Common myeloid progenitor, CD34-positive (primary cell): ENCODE measurements at regions not wholly inside any gene's neighbourhood (a gene's known extent, or its start where the extent isn't known, plus 50 kb on each side); places are given as distances from the start of the nearest gene placed in this dataset.

Experiments
- CTCF ChIA-PET: fragments of 350-600 bp; sonication (Branson Sonifier 250); formaldehyde crosslinking; loops from one replicate; lab custom pipeline; 2021; ENCODE audit warnings: antibody characterized with exemption; lab: Charles Lee
- POLR2A ChIA-PET: fragments of 350-600 bp; sonication (Branson Sonifier 250); formaldehyde crosslinking; loops from one replicate; lab custom pipeline; 2021; ENCODE audit warnings: antibody characterized with exemption; lab: Charles Lee
- DNase-seq, 3 donors: peaks; one replicate each; pipeline versions ENCODE4 v3.0.0 to v3.0.0-alpha.2; 2013
- H3K27ac ChIP-seq, 2 experiments: 1 replicate in 1 of 2; 2 replicates in 1 of 2; pipeline ENCODE4 v1.7.0; 2013; ENCODE audit warnings: inconsistent platforms in 2 of 2, low read length in 2 of 2, mild to moderate bottlenecking in 2 of 2, low read depth in 1 of 2, moderate library complexity in 1 of 2; ENCODE audit not compliant: severe bottlenecking in 2 of 2, insufficient read depth in 1 of 2, poor library complexity in 1 of 2
- H3K27me3 ChIP-seq, 5 experiments: replicated peaks in 2 of 5; 1 replicate in 3 of 5; 2 replicates in 2 of 5; pipeline versions ENCODE4 v1.6.1 to v1.7.0; 2013; ENCODE audit warnings: low read length in 4 of 5, mild to moderate bottlenecking in 2 of 5, moderate library complexity in 2 of 5, inconsistent platforms in 1 of 5; ENCODE audit not compliant: insufficient read depth in 5 of 5, control insufficient read depth in 4 of 5
- H3K36me3 ChIP-seq, 4 experiments: 1 replicate in 2 of 4; 2 replicates in 2 of 4; pipeline versions ENCODE4 v1.6.1 to v1.7.0; 2013; ENCODE audit warnings: low read length in 3 of 4, control low read depth in 1 of 4, mild to moderate bottlenecking in 1 of 4; ENCODE audit not compliant: control insufficient read depth in 4 of 4, insufficient read depth in 4 of 4
- H3K4me1 ChIP-seq, 4 experiments: 1 replicate in 3 of 4; 2 replicates in 1 of 4; pipeline versions ENCODE4 v1.6.1 to v1.7.1; 2013; ENCODE audit warnings: low read length in 3 of 4, mild to moderate bottlenecking in 3 of 4, control low read depth in 1 of 4, inconsistent platforms in 1 of 4, moderate library complexity in 1 of 4; ENCODE audit not compliant: control insufficient read depth in 4 of 4, insufficient read depth in 4 of 4; ENCODE audit errors: control extremely low read depth in 1 of 4
- H3K4me3 ChIP-seq, 7 experiments: 1 replicate in 4 of 7; 2 replicates in 3 of 7; pipeline versions ENCODE4 v1.5.1 to v1.7.0; 2013; ENCODE audit warnings: mild to moderate bottlenecking in 7 of 7, low read length in 6 of 7, moderate library complexity in 6 of 7, inconsistent platforms in 2 of 7, low read depth in 2 of 7, control low read depth in 1 of 7; ENCODE audit not compliant: insufficient read depth in 4 of 7, control insufficient read depth in 1 of 7; ENCODE audit errors: extremely low read depth in 1 of 7
- H3K9me3 ChIP-seq, 5 experiments: 1 replicate in 4 of 5; 2 replicates in 1 of 5; pipeline versions ENCODE4 v1.6.1 to v1.7.1; 2013; ENCODE audit warnings: low read length in 4 of 5, mild to moderate bottlenecking in 2 of 5, inconsistent platforms in 1 of 5, low read depth in 1 of 5, moderate library complexity in 1 of 5; ENCODE audit not compliant: control insufficient read depth in 4 of 5, insufficient read depth in 2 of 5; ENCODE audit errors: control extremely low read depth in 1 of 5
- WGBS: methylation state at CpG from one replicate; pipeline ENCODE4 v1.1.5; 2013; ENCODE audit not compliant: insufficient coverage; 5-methylcytosine and 5-hydroxymethylcytosine counted together

- Histone ChIP-seq H3K4me3 (no peak overlapping the region), H3K36me3 (no peaks in the 10 kb centered on the region), H3K27ac (no peak overlapping the region), H3K9me3 (peaks cover 0 to 5% (median 0%) of the 10 kb centered on the region in 5 experiments), H3K27me3 (peaks cover 0 to 17% (median 1%) of the 10 kb centered on the region in 5 experiments), H3K4me1 (no peaks in the 10 kb centered on the region)
- ChIA-PET POLR2A (no interaction called here), CTCF (no interaction called here)
- DNase-seq = no peak
- 77% methylated on average over 25 of the region's 31 CpGs for WGBS
These were observed 61.6 kb upstream of the ACAN start for GRCh38 chr15:88741671-88742070.

- peaks cover 0 to 18% (median 1%) of the 10 kb centered on the region in 5 experiments for H3K27me3 ChIP-seq
These were observed 61.1 kb upstream of the ACAN start for GRCh38 chr15:88742161-88742560.

DNA sequence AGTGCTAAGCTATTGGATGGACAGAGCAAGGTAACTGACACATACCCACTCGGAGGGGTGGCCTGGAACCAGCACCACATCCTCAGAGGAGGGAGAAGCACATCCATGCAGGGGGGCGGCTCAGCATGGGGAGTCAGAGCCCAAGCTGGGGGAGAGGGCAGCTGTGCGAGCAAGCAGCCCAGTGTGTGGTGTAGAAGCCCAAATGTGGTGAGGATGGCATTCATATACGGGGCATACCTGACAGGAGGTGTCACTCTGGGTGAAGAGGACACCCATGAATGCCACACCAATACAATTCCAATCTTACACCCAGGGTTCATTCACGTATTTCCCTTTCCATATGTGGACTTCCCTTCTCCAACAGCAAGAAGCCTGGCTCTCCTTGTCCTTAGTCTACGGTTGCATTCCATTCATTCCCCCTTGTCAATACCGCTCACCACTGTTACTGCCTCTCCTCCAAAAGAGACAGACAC, 58.7 kb upstream of the ACAN start:
- DNase-seq = no peak
- POLR2A ChIA-PET = no interaction called here
- Histone ChIP-seq H3K4me3 (no peak overlapping the region), H3K27ac (no peak overlapping the region), H3K36me3 (no peaks in the 10 kb centered on the region), H3K9me3 (peaks cover 0 to 4% (median 0%) of the 10 kb centered on the region in 5 experiments), H3K27me3 (peaks cover 0 to 29% (median 3%) of the 10 kb centered on the region in 5 experiments), H3K4me1 (no peaks in the 10 kb centered on the region)
- WGBS = 61% methylated on average over 5 of the region's 7 CpGs
- CTCF ChIA-PET = no interaction called here

More at GRCh38 chr15:88742161-88742560, 61.1 kb upstream of the ACAN start:
- ChIA-PET POLR2A (no interaction called here), CTCF (no interaction called here)
- H3K4me3 ChIP-seq = no peak overlapping the region
- 84% methylated on average over 3 of the region's 4 CpGs for WGBS
- no peaks in the 10 kb centered on the region for H3K4me1 ChIP-seq
- H3K27ac ChIP-seq = no peak overlapping the region
- peaks cover 0 to 5% (median 0%) of the 10 kb centered on the region in 5 experiments for H3K9me3 ChIP-seq
- H3K36me3 ChIP-seq = no peaks in the 10 kb centered on the region
- DNase-seq = no peak

GRCh38 chr15:88745065-88745464, 58.2 kb upstream of the ACAN start:
- WGBS = no CpG with 5 or more reads among the region's 2 CpGs
- no peak overlapping the region for H3K4me3 ChIP-seq
- H3K27ac ChIP-seq = no peak overlapping the region
- POLR2A ChIA-PET = no interaction called here
- H3K36me3 ChIP-seq = no peaks in the 10 kb centered on the region
- H3K4me1 ChIP-seq = no peaks in the 10 kb centered on the region
- peaks cover 0 to 29% (median 3%) of the 10 kb centered on the region in 5 experiments for H3K27me3 ChIP-seq
- H3K9me3 ChIP-seq = peaks cover 0 to 2% (median 0%) of the 10 kb centered on the region in 5 experiments
- no peak for DNase-seq
- CTCF ChIA-PET = no interaction called here

DNA sequence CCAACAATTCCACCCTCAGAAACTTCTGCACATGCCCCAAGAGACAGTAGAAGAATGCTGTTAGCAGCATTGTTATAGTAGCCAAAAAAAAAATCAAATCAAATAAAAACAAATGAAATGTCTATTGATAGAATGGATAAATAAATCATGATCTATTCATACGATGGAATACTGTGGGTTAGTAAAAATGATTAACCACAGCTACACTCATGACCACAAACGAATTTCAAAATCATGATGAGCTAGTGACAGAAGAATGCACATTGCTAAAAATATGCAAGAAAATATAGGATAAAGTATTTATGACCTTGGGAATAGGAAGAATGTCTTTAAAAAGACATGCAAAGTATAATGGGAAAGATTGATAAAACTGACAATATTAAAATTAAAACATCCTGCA, 57.5 kb upstream of the ACAN start:
- no peaks in the 10 kb centered on the region for H3K4me1 ChIP-seq
- H3K27me3 ChIP-seq = peaks cover 0 to 29% (median 3%) of the 10 kb centered on the region in 5 experiments
- no peak overlapping the region for H3K27ac ChIP-seq
- POLR2A ChIA-PET = no interaction called here
- no CpG with 5 or more reads among the region's 2 CpGs for WGBS
- H3K9me3 ChIP-seq = peaks cover 0 to 2% (median 0%) of the 10 kb centered on the region in 5 experiments
- no peak for DNase-seq
- CTCF ChIA-PET = no interaction called here
- no peak overlapping the region for H3K4me3 ChIP-seq
- no peaks in the 10 kb centered on the region for H3K36me3 ChIP-seq

DNA sequence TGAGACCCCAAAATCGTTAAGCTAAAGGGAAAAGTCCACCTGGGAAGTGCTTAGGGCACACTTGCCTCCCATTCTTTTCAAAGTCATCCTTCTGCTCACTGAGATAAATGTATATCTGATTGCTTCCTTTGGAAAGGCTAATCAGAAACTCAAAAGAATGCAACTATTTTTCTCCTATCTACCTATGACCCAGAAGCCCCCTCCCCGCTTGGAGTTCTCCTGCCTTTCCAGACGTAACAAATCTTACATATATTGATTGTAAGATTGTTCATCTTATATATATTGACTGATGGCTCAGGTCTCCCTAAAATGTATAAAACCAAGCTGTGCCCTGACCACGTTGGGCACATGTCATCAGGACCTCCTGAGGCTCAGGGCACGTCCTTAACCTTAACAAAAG, 56.8 kb upstream of the ACAN start:
- H3K36me3 ChIP-seq = no peaks in the 10 kb centered on the region
- WGBS = 60% methylated on average over 2 of the region's 5 CpGs
- DNase-seq = no peak
- ChIA-PET POLR2A (no interaction called here), CTCF (no interaction called here)
- peaks cover 0 to 23% (median 3%) of the 10 kb centered on the region in 5 experiments for H3K27me3 ChIP-seq
- peaks cover 0 to 2% (median 0%) of the 10 kb centered on the region in 5 experiments for H3K9me3 ChIP-seq
- no peak overlapping the region for H3K27ac ChIP-seq
- H3K4me3 ChIP-seq = no peak overlapping the region
- no peaks in the 10 kb centered on the region for H3K4me1 ChIP-seq

- ChIA-PET POLR2A (no interaction called here), CTCF (no interaction called here)
- Histone ChIP-seq H3K4me1 (no peaks in the 10 kb centered on the region), H3K36me3 (no peaks in the 10 kb centered on the region), H3K9me3 (peaks cover 0 to 2% (median 0%) of the 10 kb centered on the region in 5 experiments), H3K27ac (no peak overlapping the region), H3K27me3 (peaks cover 0 to 19% (median 6%) of the 10 kb centered on the region in 5 experiments), H3K4me3 (no peak overlapping the region)
- WGBS = 89% methylated on average over 1 of the region's 1 CpG
- DNase-seq = no peak
These were observed 56.1 kb upstream of the ACAN start for GRCh38 chr15:88747111-88747510.
